Smooth muscle cell (in vitro differentiated cells): ENCODE measurements at regions not wholly inside any gene's neighbourhood (a gene's known extent, or its start where the extent isn't known, plus 50 kb on each side); places are given as distances from the start of the nearest gene placed in this dataset.

Source experiments
- DNase-seq: peaks from one replicate; lab custom pipeline; 2025; ENCODE audit not compliant: unreplicated experiment; lab: John Stamatoyannopoulos, UW
- H2AFZ ChIP-seq: fragments of 200-600 bp; sonication (generic); 2 replicates; pipeline ENCODE4 v1.6.0; 2016; ENCODE audit warnings: antibody characterized with exemption, low read depth, mild to moderate bottlenecking
- H3F3A ChIP-seq: fragments of 200-600 bp; sonication (generic); 2 replicates; pipeline ENCODE4 v1.6.0; 2017; ENCODE audit warnings: antibody characterized with exemption, low read depth
- H3K27ac ChIP-seq: fragments of 200-600 bp; sonication (generic); 2 replicates; pipeline ENCODE4 v1.5.1; 2016; ENCODE audit warnings: low read depth, mild to moderate bottlenecking
- H3K27me3 ChIP-seq: fragments of 200-600 bp; sonication (generic); 2 replicates; pipeline ENCODE4 v1.6.1; 2016; ENCODE audit warnings: low read depth, mild to moderate bottlenecking
- H3K36me3 ChIP-seq: fragments of 200-600 bp; sonication (generic); 2 replicates; pipeline ENCODE4 v1.5.1; 2016; ENCODE audit warnings: low read depth
- H3K4me1 ChIP-seq: fragments of 200-600 bp; sonication (generic); 2 replicates; pipeline ENCODE4 v1.5.1; 2016; ENCODE audit warnings: low read depth
- H3K4me2 ChIP-seq: fragments of 200-600 bp; sonication (generic); 2 replicates; pipeline ENCODE4 v1.6.0; 2016; ENCODE audit warnings: mild to moderate bottlenecking
- H3K4me3 ChIP-seq: fragments of 200-600 bp; sonication (generic); 2 replicates; pipeline ENCODE4 v1.5.1; 2016; ENCODE audit warnings: mild to moderate bottlenecking
- H3K79me2 ChIP-seq: fragments of 200-600 bp; sonication (generic); 2 replicates; pipeline ENCODE4 v1.6.0; 2016; ENCODE audit warnings: low read depth, mild to moderate bottlenecking
- H3K9ac ChIP-seq: fragments of 200-600 bp; sonication (generic); 2 replicates; pipeline ENCODE4 v1.6.0; 2016; ENCODE audit warnings: low read depth
- H3K9me3 ChIP-seq: fragments of 200-600 bp; sonication (generic); replicated peaks from 2 replicates; pipeline ENCODE4 v1.5.1; 2016; ENCODE audit warnings: low read depth
- H4K20me1 ChIP-seq: fragments of 200-600 bp; sonication (generic); 2 replicates; pipeline ENCODE4 v1.6.0; 2016; ENCODE audit warnings: low read depth
- WGBS: methylation state at CpG from one replicate; pipeline ENCODE4 v1.1.7; 2016; ENCODE audit warnings: low lambda C conversion rate; 5-methylcytosine and 5-hydroxymethylcytosine counted together
- TF ChIP-seq, protein P1 (sequence below): fragments of 200-600 bp; sonication (generic); IDR thresholded peaks from 2 replicates; pipeline ENCODE4 v1.5.1; 2017; ENCODE audit warnings: borderline replicate concordance, mild to moderate bottlenecking, antibody characterized with exemption; ENCODE audit not compliant: insufficient read depth, poor library complexity, severe bottlenecking

DNA sequence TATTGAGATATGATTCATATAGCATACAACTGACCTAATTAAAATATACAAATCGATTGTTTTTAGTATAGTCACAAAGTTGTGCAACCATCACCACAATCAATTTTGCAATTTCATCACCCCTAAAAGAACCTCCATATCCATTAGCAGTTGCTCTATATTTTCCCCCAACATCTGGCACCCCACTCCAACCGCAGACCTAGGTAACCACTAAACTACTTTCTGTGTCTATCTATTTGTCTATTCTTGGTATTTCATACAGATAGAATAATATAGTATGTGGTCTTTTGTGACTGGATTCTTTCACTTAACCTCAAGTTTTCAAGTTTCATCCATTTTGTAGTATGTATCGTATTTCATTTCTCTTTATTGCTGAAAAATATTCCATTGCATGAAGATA, 126.0 kb upstream of the CRY1 start:
- no peaks in the 10 kb centered on the region for H4K20me1 ChIP-seq
- 91% methylated on average over 3 of the region's 3 CpGs for WGBS

DNA sequence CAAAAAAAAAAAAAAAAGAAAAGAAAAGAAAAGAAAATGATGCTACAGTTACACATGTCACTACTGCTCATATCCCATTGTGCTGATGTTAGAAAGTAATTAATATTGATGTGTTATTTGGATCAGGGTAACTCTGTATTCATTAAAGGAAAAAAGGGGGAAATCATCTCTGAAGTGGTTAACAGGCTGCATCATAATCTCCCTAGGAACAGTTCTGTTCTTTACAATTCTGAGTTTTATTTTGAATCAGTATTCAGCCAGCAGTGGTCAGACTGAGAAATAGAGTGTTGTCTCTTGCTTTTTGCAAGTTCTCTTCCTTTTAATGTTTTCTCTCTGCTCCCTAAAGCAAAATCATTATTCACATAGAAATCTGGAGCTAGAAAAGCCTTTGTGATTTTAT, 128.6 kb upstream of the CRY1 start:
- H3K27ac ChIP-seq = no peak overlapping the region
- H3K27me3 ChIP-seq = no peaks in the 10 kb centered on the region
- TF ChIP-seq, protein P1, sequence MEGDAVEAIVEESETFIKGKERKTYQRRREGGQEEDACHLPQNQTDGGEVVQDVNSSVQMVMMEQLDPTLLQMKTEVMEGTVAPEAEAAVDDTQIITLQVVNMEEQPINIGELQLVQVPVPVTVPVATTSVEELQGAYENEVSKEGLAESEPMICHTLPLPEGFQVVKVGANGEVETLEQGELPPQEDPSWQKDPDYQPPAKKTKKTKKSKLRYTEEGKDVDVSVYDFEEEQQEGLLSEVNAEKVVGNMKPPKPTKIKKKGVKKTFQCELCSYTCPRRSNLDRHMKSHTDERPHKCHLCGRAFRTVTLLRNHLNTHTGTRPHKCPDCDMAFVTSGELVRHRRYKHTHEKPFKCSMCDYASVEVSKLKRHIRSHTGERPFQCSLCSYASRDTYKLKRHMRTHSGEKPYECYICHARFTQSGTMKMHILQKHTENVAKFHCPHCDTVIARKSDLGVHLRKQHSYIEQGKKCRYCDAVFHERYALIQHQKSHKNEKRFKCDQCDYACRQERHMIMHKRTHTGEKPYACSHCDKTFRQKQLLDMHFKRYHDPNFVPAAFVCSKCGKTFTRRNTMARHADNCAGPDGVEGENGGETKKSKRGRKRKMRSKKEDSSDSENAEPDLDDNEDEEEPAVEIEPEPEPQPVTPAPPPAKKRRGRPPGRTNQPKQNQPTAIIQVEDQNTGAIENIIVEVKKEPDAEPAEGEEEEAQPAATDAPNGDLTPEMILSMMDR = no peak

More for the DNA sequence above, 126.0 kb upstream of the CRY1 start:
- DNase-seq = no peak
- no peaks in the 10 kb centered on the region for H3K79me2 ChIP-seq
- H2AFZ ChIP-seq = no peak overlapping the region
- no peaks in the 10 kb centered on the region for H3F3A ChIP-seq
- no peaks in the 10 kb centered on the region for H3K4me1 ChIP-seq
- no peak overlapping the region for H3K9ac ChIP-seq
- no peak overlapping the region for H3K4me3 ChIP-seq
- no peaks in the 10 kb centered on the region for H3K27me3 ChIP-seq
- H3K4me2 ChIP-seq = no peak overlapping the region
- H3K27ac ChIP-seq = no peak overlapping the region
- no peaks in the 10 kb centered on the region for H3K9me3 ChIP-seq
- TF ChIP-seq, protein P1 = no peak
- no peaks in the 10 kb centered on the region for H3K36me3 ChIP-seq

DNA sequence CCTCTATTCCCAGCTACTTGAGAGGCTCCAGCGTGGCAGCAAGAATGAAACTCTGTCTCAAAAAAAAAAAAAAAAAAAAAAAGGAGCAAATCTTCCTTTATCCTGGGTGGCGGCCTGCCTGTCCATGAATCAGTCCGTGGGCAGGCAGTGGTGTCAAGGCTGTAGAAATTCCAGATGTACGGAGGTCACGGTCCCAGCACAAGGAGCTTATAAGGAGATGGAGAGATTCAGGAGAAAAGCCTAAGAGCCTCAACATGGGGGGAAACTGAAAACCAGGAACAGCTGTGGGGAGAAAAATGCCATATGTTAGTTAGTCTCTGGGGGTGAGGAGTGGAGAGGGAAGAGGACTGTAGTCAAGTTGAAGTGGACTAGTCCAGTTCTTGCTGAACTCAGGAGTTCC, 130.5 kb upstream of the CRY1 start:
- no peak overlapping the region for H3K27ac ChIP-seq
- H3K4me1 ChIP-seq = no peaks in the 10 kb centered on the region
- TF ChIP-seq, protein P1 = no peak
- no peak overlapping the region for H2AFZ ChIP-seq
- 33% methylated on average over 5 of the region's 5 CpGs for WGBS
- no peaks in the 10 kb centered on the region for H3K9me3 ChIP-seq
- no peaks in the 10 kb centered on the region for H3K79me2 ChIP-seq
- no peak overlapping the region for H3K4me2 ChIP-seq
- H3K4me3 ChIP-seq = no peak overlapping the region
- no peak overlapping the region for H3K9ac ChIP-seq
- H3K36me3 ChIP-seq = no peaks in the 10 kb centered on the region
- no peak for DNase-seq
- H4K20me1 ChIP-seq = no peaks in the 10 kb centered on the region
- H3K27me3 ChIP-seq = peaks cover 2% of the 10 kb centered on the region
- H3F3A ChIP-seq = no peaks in the 10 kb centered on the region

More for the DNA sequence above, 128.6 kb upstream of the CRY1 start:
- Histone ChIP-seq H3K9ac (no peak overlapping the region), H3F3A (no peaks in the 10 kb centered on the region), H2AFZ (no peak overlapping the region), H4K20me1 (no peaks in the 10 kb centered on the region), H3K4me1 (no peaks in the 10 kb centered on the region), H3K9me3 (no peaks in the 10 kb centered on the region), H3K4me3 (no peak overlapping the region), H3K79me2 (no peaks in the 10 kb centered on the region), H3K36me3 (no peaks in the 10 kb centered on the region), H3K4me2 (no peak overlapping the region)
- no peak for DNase-seq

DNA sequence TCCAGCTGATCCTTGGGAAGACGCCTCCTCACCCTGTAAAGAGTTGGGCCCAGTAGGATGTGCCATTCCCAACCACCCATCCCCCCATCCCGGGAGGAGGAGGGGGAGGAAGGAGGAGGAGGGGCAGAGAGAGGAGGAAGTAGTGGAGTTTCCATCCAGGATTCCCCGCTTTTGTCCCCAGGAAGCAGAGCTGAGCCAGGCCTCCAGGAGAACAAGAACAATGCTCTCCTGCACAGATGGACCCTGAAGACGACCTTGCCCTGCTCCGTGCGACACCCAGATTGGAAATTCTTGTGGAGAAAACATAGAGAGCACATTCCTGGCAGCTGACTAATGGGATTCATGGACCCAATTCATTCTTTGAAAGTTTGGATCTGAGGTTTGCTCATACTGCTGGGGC, 132.3 kb upstream of the CRY1 start:
- no peak overlapping the region for H3K9ac ChIP-seq
- WGBS = 41% methylated on average over 6 of the region's 6 CpGs
- H3K36me3 ChIP-seq = no peaks in the 10 kb centered on the region
- H2AFZ ChIP-seq = no peak overlapping the region
- no peaks in the 10 kb centered on the region for H3K79me2 ChIP-seq
- no peak overlapping the region for H3K4me3 ChIP-seq
- H4K20me1 ChIP-seq = no peaks in the 10 kb centered on the region
- peak overlapping the region; percentile 24 for H3K4me2 ChIP-seq
- no peaks in the 10 kb centered on the region for H3K9me3 ChIP-seq
- TF ChIP-seq, protein P1 = no peak
- H3K4me1 ChIP-seq = no peaks in the 10 kb centered on the region
- H3K27me3 ChIP-seq = peaks cover 5% of the 10 kb centered on the region
- no peaks in the 10 kb centered on the region for H3F3A ChIP-seq
- H3K27ac ChIP-seq = no peak overlapping the region
- DNase-seq = no peak
